ENCODE measurements at regions not wholly inside any gene's neighbourhood (a gene's known extent, or its start where the extent isn't known, plus 50 kb on each side); places are given as distances from the start of the nearest gene placed in this dataset.

GRCh38 chr6:164144316-164144715, 729.8 kb downstream of the QKI start:
- ChIA-PET POLR2A (no interaction called here), CTCF (no interaction called here)
- no peak for DNase-seq
- Mint-ChIP-seq H3K9me3 (no peaks in the 10 kb centered on the region), H3K27ac (no peak overlapping the region), H3K4me3 (no peak overlapping the region), H3K27me3 (no peaks in the 10 kb centered on the region), H3K36me3 (ENCODE audit: low read depth) (no peaks in the 10 kb centered on the region), H3K4me1 (no peaks in the 10 kb centered on the region)

- POLR2A ChIA-PET, result no interaction called here
- no peaks in the 10 kb centered on the region for H3K27me3 Mint-ChIP-seq
- no peaks in the 10 kb centered on the region for H3K9me3 Mint-ChIP-seq
- no peaks in the 10 kb centered on the region for H3K36me3 Mint-ChIP-seq (ENCODE audit: low read depth)
- no peak for DNase-seq
- no peak overlapping the region for H3K4me3 Mint-ChIP-seq
- H3K4me1 Mint-ChIP-seq, result no peaks in the 10 kb centered on the region
- CTCF ChIA-PET, result no interaction called here
- H3K27ac Mint-ChIP-seq, result no peak overlapping the region
Measured at GRCh38 chr6:164142322-164142721, 727.8 kb downstream of the QKI start.

DNA sequence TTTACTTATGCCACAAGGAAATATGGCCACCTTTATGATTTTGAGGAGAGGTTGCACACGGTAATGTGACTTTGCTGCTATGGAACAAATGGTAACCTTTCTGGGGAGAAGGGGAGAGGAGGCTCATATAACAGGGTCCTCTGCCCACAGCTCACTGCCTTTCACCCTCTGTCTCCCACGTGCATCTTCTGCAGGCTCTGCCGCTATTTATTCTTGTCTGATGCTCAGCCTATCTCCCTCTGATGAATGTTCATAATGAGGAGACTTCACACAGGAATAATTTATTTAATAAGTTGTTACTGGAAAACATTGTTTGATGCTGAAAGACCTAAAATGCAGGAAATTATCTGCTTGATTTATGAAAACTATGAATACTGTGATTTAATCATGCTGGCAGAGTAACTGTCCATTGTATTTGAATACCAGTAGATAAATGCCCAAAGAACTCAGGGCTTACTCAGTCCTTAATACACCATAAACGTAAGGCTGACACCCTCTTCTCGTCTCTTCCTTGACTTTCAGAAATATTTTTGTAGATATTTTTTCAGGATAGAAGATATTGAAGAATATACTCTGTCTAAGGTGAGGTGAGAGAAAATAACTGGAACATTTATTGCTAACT, 721.1 kb downstream of the QKI start:
- DNase-seq, result no peak
- Mint-ChIP-seq H3K36me3 (ENCODE audit: low read depth) (no peaks in the 10 kb centered on the region), H3K4me1 (no peaks in the 10 kb centered on the region), H3K9me3 (no peaks in the 10 kb centered on the region), H3K27ac (no peak overlapping the region), H3K4me3 (no peak overlapping the region), H3K27me3 (no peaks in the 10 kb centered on the region)
- ChIA-PET CTCF (no interaction called here), POLR2A (no interaction called here)

DNA sequence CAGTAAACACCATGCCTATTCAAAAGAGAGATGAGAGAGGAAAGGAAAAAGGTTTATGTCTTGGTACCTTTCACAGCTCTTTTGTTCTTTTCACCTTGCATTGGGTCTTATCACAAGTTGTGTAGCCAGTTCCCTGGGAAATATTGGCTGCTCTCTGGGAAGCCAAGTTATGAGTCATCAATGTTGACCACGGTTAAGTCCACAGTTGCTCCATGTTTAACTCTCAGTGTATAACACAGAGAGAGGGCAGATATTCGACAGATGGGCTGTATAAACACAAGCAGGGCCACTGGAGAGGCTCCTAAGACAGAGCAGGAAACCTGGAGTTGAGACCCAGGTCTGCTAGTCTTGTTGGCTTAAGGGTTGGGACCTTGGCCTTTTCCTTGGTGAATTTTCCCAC, 718.6 kb downstream of the QKI start:
- no peaks in the 10 kb centered on the region for H3K27me3 Mint-ChIP-seq
- H3K4me3 Mint-ChIP-seq, result no peak overlapping the region
- H3K27ac Mint-ChIP-seq, result no peak overlapping the region
- ChIA-PET POLR2A (no interaction called here), CTCF (no interaction called here)
- no peaks in the 10 kb centered on the region for H3K9me3 Mint-ChIP-seq
- no peaks in the 10 kb centered on the region for H3K4me1 Mint-ChIP-seq
- no peak for DNase-seq
- H3K36me3 Mint-ChIP-seq (ENCODE audit: low read depth), result no peaks in the 10 kb centered on the region

DNA sequence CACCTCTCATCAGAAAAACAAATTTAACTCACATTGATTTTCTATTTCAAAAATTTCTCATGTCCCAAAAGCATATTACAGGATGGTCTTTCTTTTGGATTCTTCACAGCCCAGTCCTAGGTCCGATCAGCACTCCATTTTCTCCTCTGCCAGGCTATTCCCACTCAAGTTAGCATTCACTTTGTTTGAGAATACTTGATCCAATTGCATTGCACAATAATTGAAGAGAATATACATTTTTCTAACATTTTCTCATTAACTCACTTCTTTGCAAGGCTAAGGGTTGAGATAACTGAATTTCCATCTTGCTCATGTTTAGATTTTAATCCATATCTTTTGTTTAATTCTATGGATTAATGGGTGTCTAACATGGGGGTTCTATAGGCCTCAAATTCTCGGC, 716.1 kb downstream of the QKI start:
- Mint-ChIP-seq H3K27ac (no peak overlapping the region), H3K9me3 (no peaks in the 10 kb centered on the region), H3K4me1 (no peaks in the 10 kb centered on the region), H3K36me3 (ENCODE audit: low read depth) (no peaks in the 10 kb centered on the region), H3K4me3 (no peak overlapping the region), H3K27me3 (no peaks in the 10 kb centered on the region)
- POLR2A ChIA-PET, result no interaction called here
- CTCF ChIA-PET, result no interaction called here
- DNase-seq, result no peak

DNA sequence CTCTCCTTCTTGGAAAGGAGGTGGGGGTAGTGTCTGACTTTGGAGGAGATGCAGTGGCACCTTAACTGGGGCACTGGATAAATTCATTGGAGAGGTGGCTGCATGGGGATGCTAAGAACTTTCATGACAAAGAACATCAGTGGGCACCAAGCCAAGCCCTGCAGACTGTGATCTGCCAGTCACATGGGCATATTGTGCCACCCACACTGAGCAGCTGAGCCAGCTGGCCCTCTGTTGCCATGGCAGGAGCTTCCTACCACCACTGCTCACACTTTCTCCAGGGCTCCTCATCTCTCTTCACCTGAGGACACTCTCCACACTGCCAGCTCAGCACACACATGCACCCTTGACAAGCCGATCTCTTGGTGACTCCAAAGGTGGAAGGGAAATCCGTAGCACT, 715.6 kb downstream of the QKI start:
- no peaks in the 10 kb centered on the region for H3K4me1 Mint-ChIP-seq
- CTCF ChIA-PET, result no interaction called here
- no peaks in the 10 kb centered on the region for H3K27me3 Mint-ChIP-seq
- POLR2A ChIA-PET, result no interaction called here
- no peak overlapping the region for H3K4me3 Mint-ChIP-seq
- H3K9me3 Mint-ChIP-seq, result no peaks in the 10 kb centered on the region
- no peak overlapping the region for H3K27ac Mint-ChIP-seq
- no peaks in the 10 kb centered on the region for H3K36me3 Mint-ChIP-seq (ENCODE audit: low read depth)
- DNase-seq, result no peak

DNA sequence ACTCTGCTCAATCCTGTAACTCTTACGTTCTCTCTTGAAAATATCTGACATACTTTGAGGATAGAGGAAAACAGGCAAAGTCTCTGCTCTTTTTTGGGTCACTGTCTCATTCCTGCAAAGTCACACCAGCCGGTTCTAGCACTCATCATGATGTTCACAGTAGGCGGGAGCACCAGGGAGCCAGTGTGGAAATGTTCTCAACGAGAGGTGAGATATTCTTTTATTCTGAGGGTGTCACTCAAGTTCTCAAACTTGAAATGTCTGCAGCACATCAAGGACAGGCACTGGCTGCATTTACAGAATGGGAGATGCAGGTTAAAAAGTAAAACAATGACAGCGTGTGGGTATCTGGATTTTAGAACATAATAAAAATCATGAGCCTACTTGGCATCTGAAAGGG, 714.7 kb downstream of the QKI start:
- ChIA-PET POLR2A (no interaction called here), CTCF (no interaction called here)
- no peaks in the 10 kb centered on the region for H3K9me3 Mint-ChIP-seq
- H3K4me1 Mint-ChIP-seq, result no peaks in the 10 kb centered on the region
- no peaks in the 10 kb centered on the region for H3K36me3 Mint-ChIP-seq (ENCODE audit: low read depth)
- no peak overlapping the region for H3K4me3 Mint-ChIP-seq
- H3K27me3 Mint-ChIP-seq, result no peaks in the 10 kb centered on the region
- no peak overlapping the region for H3K27ac Mint-ChIP-seq
- no peak for DNase-seq

DNA sequence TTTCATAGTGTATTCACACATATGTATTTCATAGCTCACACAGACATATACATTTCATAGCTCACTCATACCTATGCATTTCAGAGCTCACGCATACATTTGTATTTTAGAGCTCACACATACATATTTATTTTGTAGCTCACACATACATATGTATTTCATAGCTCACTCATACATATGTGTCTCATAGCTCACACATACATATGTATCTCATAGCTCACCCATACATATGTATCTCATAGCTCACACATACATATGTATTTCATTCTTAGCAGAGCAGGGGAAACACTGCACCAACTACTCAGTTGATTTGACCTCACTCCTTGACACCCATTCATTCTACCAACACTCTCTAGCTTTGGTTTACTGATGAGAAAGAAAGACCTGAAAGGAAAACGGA, 713.6 kb downstream of the QKI start:
- Mint-ChIP-seq H3K27me3 (no peaks in the 10 kb centered on the region), H3K4me3 (no peak overlapping the region), H3K36me3 (ENCODE audit: low read depth) (no peaks in the 10 kb centered on the region), H3K9me3 (no peaks in the 10 kb centered on the region), H3K27ac (no peak overlapping the region), H3K4me1 (no peaks in the 10 kb centered on the region)
- CTCF ChIA-PET, result no interaction called here
- DNase-seq, result no peak
- POLR2A ChIA-PET, result no interaction called here

GRCh38 chr6:164124986-164125385, 710.5 kb downstream of the QKI start:
- no peaks in the 10 kb centered on the region for H3K4me1 Mint-ChIP-seq
- no peaks in the 10 kb centered on the region for H3K9me3 Mint-ChIP-seq
- H3K4me3 Mint-ChIP-seq, result no peak overlapping the region
- ChIA-PET POLR2A (no interaction called here), CTCF (no interaction called here)
- no peak for DNase-seq
- H3K27ac Mint-ChIP-seq, result no peak overlapping the region
- no peaks in the 10 kb centered on the region for H3K36me3 Mint-ChIP-seq (ENCODE audit: low read depth)
- no peaks in the 10 kb centered on the region for H3K27me3 Mint-ChIP-seq

GRCh38 chr6:164124473-164124872, 710.0 kb downstream of the QKI start:
- ChIA-PET CTCF (no interaction called here), POLR2A (no interaction called here)
- DNase-seq, result no peak
- Mint-ChIP-seq H3K4me3 (no peak overlapping the region), H3K36me3 (ENCODE audit: low read depth) (no peaks in the 10 kb centered on the region), H3K27ac (no peak overlapping the region), H3K9me3 (no peaks in the 10 kb centered on the region), H3K4me1 (no peaks in the 10 kb centered on the region), H3K27me3 (no peaks in the 10 kb centered on the region)

- Mint-ChIP-seq H3K27ac (no peak overlapping the region), H3K9me3 (no peaks in the 10 kb centered on the region), H3K4me3 (no peak overlapping the region), H3K4me1 (no peaks in the 10 kb centered on the region), H3K27me3 (no peaks in the 10 kb centered on the region), H3K36me3 (ENCODE audit: low read depth) (no peaks in the 10 kb centered on the region)
- no peak for DNase-seq
- ChIA-PET CTCF (no interaction called here), POLR2A (no interaction called here)
Measured at GRCh38 chr6:164122109-164122508, 707.6 kb downstream of the QKI start.

GRCh38 chr6:164121527-164121926, 707.0 kb downstream of the QKI start:
- no peaks in the 10 kb centered on the region for H3K27me3 Mint-ChIP-seq
- no peak for DNase-seq
- H3K9me3 Mint-ChIP-seq, result no peaks in the 10 kb centered on the region
- ChIA-PET CTCF (no interaction called here), POLR2A (no interaction called here)
- H3K27ac Mint-ChIP-seq, result no peak overlapping the region
- no peak overlapping the region for H3K4me3 Mint-ChIP-seq
- H3K36me3 Mint-ChIP-seq (ENCODE audit: low read depth), result no peaks in the 10 kb centered on the region
- H3K4me1 Mint-ChIP-seq, result no peaks in the 10 kb centered on the region

- no peak for DNase-seq
- no peak overlapping the region for H3K27ac Mint-ChIP-seq
- CTCF ChIA-PET, result no interaction called here
- H3K27me3 Mint-ChIP-seq, result no peaks in the 10 kb centered on the region
- no peak overlapping the region for H3K4me3 Mint-ChIP-seq
- H3K4me1 Mint-ChIP-seq, result no peaks in the 10 kb centered on the region
- H3K36me3 Mint-ChIP-seq (ENCODE audit: low read depth), result no peaks in the 10 kb centered on the region
- H3K9me3 Mint-ChIP-seq, result peaks cover 2% of the 10 kb centered on the region
- POLR2A ChIA-PET, result no interaction called here
Measured at GRCh38 chr6:164114651-164115050, 700.1 kb downstream of the QKI start.

GRCh38 chr6:164114051-164114450, 699.5 kb downstream of the QKI start:
- H3K36me3 Mint-ChIP-seq (ENCODE audit: low read depth), result no peaks in the 10 kb centered on the region
- CTCF ChIA-PET, result no interaction called here
- POLR2A ChIA-PET, result no interaction called here

GRCh38 chr6:164113637-164114036, 699.1 kb downstream of the QKI start:
- ChIA-PET CTCF (no interaction called here), POLR2A (no interaction called here)
- Mint-ChIP-seq H3K4me1 (no peaks in the 10 kb centered on the region), H3K27ac (no peak overlapping the region), H3K27me3 (no peaks in the 10 kb centered on the region), H3K36me3 (ENCODE audit: low read depth) (no peaks in the 10 kb centered on the region), H3K9me3 (peaks cover 2% of the 10 kb centered on the region), H3K4me3 (no peak overlapping the region)
- no peak for DNase-seq

More at GRCh38 chr6:164114051-164114450, 699.5 kb downstream of the QKI start:
- Mint-ChIP-seq H3K27me3 (no peaks in the 10 kb centered on the region), H3K4me1 (no peaks in the 10 kb centered on the region), H3K27ac (no peak overlapping the region), H3K4me3 (no peak overlapping the region), H3K9me3 (peaks cover 2% of the 10 kb centered on the region)
- no peak for DNase-seq
